ENCODE measurements at regions not wholly inside any gene's neighbourhood (a gene's known extent, or its start where the extent isn't known, plus 50 kb on each side); places are given as distances from the start of the nearest gene placed in this dataset.
"Not testable (repeated sequence)": the region's sequence is repeated elsewhere in the genome, so short reads cannot be mapped to it uniquely, and the experiment has no call there.

- DNase-seq (ENCODE audit: low read depth): no peak
These were observed 332.2 kb upstream of the KIF2B start for GRCh38 chr17:53490447-53490968.

DNA sequence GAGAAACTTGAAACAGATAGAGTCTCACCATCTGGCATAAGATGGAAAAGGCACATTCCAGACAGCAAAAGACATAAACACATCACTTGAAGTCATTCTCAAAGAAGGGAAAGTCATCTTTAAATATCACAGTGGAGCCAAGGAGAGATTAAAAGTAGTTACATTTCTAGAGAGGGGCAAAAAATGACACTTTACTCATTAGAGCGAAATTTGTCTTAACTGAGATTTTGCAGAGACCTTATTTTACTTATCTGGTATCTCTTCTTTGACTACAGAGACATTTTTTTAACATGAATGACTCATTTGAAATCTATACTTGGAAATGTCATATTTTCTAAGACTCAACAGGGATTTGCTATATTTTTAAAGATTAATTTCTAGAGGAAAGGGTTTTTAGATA is 339.0 kb upstream of the KIF2B start:
- DNase-seq (ENCODE audit: low read depth): no peak

- DNase-seq (ENCODE audit: low read depth): no peak
These were observed 347.7 kb upstream of the KIF2B start for GRCh38 chr17:53475002-53475401.

- no peak for DNase-seq (ENCODE audit: low read depth)
These were observed 350.1 kb upstream of the KIF2B start for GRCh38 chr17:53472586-53472985.

DNA sequence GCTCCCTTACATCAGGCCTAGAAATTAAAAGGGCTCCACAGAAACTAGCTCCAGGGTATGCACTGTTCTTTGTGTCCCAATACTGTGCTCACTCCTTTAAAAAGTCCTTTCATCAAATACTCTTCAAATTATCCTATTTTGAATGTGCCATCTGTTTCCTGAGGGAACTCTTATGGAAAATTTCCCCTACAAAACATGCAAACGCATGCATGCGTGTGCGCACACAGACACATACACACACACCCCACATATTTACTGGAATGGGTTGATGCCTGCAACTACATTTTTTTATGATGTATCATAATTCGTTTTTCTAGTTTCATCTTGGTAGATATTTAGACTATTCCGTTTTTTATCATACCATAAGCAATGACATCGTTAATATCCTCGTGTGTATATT is 351.2 kb upstream of the KIF2B start:
- DNase-seq (ENCODE audit: low read depth): no peak

DNA sequence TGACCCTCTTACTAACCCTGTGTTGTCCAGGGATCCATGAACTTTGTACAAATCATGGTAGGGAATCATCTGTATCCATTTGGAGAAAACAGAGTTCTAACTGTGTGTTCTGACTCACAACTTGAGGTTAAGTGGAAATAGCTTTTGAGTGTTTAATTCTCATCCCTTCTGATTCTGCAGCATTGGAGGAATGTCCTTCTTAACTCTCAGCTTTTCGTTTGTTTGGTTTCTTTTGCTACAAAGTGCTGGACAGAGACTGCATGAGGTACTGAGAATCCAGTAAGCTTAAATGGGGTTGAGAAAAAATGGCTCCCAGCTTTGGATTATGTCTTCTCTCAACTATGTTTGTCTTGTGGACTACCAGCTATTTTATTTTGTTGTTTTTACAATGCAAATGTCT is 352.1 kb upstream of the KIF2B start:
- DNase-seq (ENCODE audit: low read depth): no peak

DNA sequence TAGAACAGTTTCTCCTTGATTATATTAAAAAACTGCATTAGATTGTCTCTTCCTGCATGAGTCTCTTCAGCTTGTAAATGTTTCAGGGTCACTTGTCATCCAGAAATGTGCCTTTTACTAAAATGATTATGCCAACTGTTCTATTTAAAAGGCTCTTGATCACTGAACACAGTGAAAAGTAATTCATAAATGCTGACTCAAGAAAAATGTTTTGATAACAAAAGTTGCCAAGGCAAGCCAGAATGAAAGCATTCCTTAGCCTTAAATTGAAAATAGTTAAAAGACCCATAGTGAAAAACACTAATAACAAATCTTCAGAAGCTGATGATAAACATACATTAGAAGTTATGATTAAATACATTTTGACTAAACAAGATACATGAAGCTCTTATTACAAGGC is 356.0 kb upstream of the KIF2B start:
- no peak for DNase-seq (ENCODE audit: low read depth)

GRCh38 chr17:53464396-53464795 is 358.3 kb upstream of the KIF2B start:
- not testable (repeated sequence) for DNase-seq (ENCODE audit: low read depth)

DNA sequence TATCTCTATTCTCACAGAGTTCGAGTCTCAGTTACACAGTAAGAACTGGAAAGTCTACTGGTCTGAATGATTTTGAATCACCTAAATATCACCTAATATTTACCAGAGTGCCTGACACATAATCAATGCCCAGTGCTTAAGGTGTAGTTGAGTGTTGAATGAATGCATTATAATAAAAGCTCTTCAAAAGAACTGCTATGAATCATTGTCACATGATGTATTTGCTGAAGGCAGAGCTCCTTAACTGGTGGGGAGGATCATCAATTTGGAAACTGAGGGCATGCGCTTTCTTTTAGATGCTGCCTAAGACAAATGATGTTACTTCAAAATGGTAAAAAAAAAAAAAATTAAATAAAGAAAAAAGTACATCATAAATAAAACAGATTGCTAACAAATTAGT is 359.4 kb upstream of the KIF2B start:
- DNase-seq (ENCODE audit: low read depth): no peak

- no peak for DNase-seq (ENCODE audit: low read depth)
These were observed 360.3 kb upstream of the KIF2B start for GRCh38 chr17:53462393-53462811.

DNA sequence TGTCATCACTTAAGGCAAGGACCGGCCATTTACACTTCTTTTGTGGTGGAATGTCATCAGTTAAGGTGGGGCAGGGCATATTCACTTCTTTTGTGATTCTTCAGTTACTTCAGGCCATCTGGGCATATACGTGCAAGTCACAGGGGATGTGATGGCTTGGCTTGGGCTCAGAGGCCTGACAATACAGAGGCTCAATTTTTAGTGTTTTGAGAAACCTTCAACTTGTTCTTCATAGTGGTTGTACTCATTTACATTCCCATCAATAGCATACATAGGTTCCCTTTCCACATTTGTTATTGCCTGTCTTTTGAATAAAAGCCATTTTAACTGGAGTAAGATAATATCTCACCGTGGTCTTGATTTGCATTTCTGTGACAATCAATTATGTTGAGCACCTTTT is 366.8 kb upstream of the KIF2B start:
- DNase-seq (ENCODE audit: low read depth): not testable (repeated sequence)

GRCh38 chr17:53454337-53454736 is 368.4 kb upstream of the KIF2B start:
- DNase-seq (ENCODE audit: low read depth): no peak

DNA sequence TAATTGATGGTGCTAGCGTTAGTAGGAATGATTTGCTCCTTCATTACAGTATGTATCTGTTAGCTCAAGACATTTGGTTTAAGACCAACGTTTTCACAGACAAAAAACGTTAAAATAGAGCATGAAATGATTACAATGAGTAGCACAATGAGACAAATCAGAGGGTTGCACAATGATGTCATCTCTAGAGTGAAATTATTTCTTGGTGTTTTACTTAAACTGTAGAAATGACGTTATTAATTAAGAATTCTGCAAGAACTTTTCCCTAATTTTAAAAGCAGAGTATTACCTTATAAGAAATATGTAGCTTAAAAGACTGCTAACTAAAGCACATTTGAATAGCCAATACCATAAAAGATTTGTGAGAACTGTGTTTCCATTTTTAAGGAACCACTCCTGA is 373.4 kb upstream of the KIF2B start:
- DNase-seq (ENCODE audit: low read depth): no peak

- no peak for DNase-seq (ENCODE audit: low read depth)
These were observed 393.8 kb upstream of the KIF2B start for GRCh38 chr17:53428913-53429312.

DNA sequence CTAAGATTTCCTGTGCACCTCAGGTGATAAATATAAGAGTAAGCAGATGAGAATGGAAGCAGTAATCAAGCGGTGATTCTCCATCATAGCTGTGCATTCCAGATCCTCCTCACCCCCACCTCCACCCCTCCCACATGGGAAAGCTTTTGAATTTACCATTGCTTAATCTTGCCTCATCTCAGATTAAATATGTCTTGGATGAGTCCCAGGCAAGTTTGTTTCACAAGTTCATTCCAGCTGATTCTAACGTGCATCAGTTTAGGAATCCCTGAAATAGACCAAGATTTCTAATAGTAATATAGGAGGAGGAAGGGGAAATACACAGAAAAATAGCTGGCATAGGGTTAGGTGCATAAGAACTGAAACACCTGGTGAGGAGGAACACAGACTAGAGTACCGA is 396.2 kb upstream of the KIF2B start:
- no peak for DNase-seq (ENCODE audit: low read depth)

DNA sequence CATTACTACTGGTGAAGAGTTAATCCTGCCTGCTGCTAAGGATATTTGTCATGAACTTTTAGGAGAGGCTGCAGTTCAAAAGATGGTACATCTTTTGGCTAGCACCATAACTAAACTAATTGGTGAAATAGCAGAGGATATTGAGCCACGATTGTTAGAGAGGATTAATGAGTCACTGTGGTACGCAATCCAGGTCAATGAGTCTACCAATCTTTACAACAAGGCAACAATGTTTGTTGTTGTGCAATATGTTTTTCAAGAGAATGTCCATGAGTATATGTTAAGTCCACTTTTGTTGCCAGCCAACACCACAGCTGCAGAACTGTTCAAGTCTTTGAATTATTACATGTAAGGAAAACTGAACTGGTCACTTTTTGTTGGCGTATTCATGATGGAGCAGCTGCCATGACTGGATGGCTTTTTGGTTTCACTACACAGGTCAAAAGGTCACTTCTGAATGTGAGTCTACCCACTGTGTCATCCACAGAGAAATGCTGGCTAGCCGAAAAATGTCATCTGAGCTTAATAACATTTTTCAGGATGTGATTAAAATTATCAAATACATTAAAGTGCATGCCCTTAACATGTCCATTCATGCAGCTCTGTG is 402.6 kb upstream of the KIF2B start:
- no peak for DNase-seq (ENCODE audit: low read depth)

DNA sequence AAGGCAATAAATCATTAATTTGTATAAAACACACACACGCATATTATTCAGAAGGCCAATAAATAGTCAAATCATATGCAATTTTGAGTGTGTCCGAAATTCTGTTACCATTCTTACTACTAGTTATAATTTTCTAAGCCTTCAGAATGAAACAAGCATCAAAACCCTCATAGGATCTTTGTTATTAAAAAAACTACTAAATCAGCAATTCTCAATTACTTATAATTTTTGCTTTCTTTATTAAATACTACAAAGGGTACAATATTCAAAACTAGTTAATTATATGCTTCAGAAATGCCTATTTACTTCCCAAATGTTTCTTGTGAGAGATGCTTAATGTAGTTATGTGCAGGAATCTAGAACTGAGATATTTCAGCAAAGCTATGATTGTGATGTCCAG is 413.1 kb upstream of the KIF2B start:
- DNase-seq (ENCODE audit: low read depth): no peak

DNA sequence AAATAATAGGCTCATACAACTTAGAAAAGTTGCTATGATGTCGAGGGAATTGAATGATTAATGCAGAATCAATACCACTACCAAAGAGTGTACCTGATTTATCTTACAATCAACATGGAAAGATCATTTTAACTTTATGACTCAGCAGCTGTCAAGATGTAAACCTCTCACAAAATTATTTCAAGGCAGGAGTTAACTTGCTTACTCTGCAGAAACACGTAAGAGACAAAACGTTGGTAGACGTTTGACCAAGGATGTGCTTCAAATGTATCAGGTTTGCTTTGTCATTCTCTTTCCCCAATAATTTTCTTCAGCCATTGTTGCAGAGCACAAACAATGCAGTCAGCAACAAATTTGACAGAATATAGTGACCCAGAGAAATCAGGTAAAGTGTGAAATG is 415.8 kb upstream of the KIF2B start:
- DNase-seq (ENCODE audit: low read depth): no peak

- no peak for DNase-seq (ENCODE audit: low read depth)
These were observed 431.5 kb upstream of the KIF2B start for GRCh38 chr17:53391197-53391596.

GRCh38 chr17:53390575-53390974 is 432.2 kb upstream of the KIF2B start:
- no peak for DNase-seq (ENCODE audit: low read depth)

GRCh38 chr17:53387745-53388144 is 435.0 kb upstream of the KIF2B start:
- no peak for DNase-seq (ENCODE audit: low read depth)

DNA sequence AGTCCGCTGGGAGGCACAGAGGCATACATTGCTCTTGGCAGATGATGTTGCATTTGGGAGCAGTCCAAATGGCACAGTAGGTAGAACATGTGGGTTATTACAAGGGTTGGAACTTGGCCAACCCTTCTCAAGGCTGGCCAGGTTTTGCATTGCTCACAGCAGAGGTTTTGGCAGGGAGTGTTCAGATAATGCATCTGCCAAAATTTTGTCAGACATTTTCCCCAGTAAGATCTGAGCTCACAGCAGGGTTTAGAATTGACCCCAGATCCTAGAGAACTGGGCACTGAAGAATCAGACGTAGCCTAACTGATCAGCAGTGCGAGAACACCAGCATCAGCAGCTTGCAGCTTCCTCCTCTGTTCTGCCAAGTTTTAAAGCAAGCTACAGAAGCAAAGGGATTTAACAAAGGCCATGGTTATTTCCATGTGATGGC is 468.8 kb upstream of the KIF2B start:
- no peak for DNase-seq (ENCODE audit: low read depth)

DNA sequence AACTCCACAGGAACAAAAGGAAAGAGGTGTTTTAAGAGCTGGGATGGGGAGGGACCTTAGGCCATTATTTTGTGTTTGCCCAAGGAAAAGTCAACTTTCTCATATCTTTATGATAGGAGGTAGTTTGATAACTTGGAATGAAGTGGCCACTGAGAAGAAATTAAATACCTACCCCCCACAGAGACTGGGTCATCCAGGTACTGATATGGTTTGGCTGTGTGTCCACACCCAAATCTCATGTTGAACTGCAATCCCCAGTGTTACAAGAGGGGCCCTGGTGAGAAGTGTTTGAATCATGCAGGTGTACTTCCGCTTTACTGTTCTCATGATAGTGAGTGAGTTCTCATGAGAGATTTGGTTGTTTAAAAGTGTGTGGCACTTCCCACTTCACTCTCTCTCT is 477.9 kb upstream of the KIF2B start:
- no peak for DNase-seq (ENCODE audit: low read depth)

DNA sequence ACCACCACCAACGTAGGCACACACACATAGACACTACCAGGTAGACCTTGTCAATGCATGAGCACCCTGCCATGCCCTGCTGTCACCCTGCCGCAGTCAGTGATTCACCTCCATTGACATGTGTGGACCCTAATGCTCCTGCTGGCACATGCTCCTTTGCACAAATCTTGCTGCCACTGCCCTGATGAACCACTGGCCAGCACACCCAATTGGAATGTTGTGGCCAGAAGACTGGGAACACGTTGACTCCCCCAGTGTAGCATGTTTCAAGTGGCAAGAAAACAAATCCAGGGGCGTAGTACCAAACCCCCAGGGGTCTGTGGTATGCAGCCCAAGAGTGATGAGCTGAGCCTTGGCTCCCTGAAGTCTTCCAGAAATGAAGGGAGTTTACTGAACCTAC is 486.4 kb upstream of the KIF2B start:
- DNase-seq (ENCODE audit: low read depth): no peak

- no peak for DNase-seq (ENCODE audit: low read depth)
These were observed 487.3 kb upstream of the KIF2B start for GRCh38 chr17:53335443-53335842.

Measured in fibroblast of gingiva (primary cell).